ENCODE measurements at regions not wholly inside any gene's neighbourhood (a gene's known extent, or its start where the extent isn't known, plus 50 kb on each side); places are given as distances from the start of the nearest gene placed in this dataset.

GRCh38 chr9:90290716-90291485, 351.7 kb downstream of the DIRAS2 start:
- DNase-seq (ENCODE audit: low spot score in 2 of 2, unreplicated experiment in 2 of 2), result no peak
- Mint-ChIP-seq H3K36me3 (no peaks in the 10 kb centered on the region), H3K4me3 (no peak overlapping the region), H3K9me3 (no peaks in the 10 kb centered on the region), H3K27ac (no peak overlapping the region), H3K27me3 (ENCODE audit: low read depth) (no peaks in the 10 kb centered on the region), H3K4me1 (peaks cover under 1% of the 10 kb centered on the region)
- TF ChIP-seq CTCF (IDR thresholded peaks at IDR 0.05; ENCODE audit: unreplicated experiment), result no peak

DNA sequence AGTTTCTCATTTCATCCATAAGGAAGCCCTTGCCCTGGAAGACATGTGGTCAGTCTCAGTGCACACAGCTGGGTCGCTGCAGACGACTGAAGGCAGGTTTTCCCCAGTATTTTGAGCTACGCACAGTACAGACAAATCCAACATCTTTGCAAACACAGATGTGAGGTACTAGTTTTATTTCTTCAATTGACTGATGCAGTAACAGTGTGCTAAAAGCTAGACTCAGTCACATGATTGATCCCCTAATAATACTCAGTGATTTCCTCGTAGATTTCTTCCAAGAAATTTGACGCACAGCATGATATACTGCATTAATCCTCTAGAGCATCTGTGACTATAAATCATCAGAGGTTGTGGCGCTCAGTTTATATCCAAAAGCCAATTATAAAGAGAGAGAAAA, 346.1 kb downstream of the DIRAS2 start:
- no peak for TF ChIP-seq CTCF (IDR thresholded peaks at IDR 0.05; ENCODE audit: unreplicated experiment)
- Mint-ChIP-seq H3K27me3 (ENCODE audit: low read depth) (no peaks in the 10 kb centered on the region), H3K4me3 (no peak overlapping the region), H3K9me3 (no peaks in the 10 kb centered on the region), H3K27ac (no peak overlapping the region), H3K4me1 (peaks cover 22% of the 10 kb centered on the region), H3K36me3 (no peaks in the 10 kb centered on the region)
- no peak for DNase-seq (ENCODE audit: low spot score in 2 of 2, unreplicated experiment in 2 of 2)

DNA sequence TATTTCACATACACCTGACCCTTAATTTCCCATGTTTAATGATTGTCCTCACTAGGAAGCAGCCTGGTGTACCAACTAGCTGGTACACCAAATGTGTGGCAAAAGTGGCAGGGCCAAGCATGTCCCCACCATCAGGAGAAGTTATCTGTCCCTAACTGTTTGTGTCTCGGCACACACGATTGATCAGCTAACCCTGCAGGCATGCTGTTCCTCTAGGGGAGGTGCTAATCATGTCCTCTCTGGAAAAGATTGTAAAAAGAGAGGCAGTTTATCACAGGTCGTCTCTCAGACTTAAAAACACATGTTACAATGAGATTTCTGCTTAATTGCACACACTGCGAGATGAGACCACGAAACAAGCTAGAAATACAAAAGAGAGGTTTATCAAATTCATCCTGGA, 342.7 kb downstream of the DIRAS2 start:
- TF ChIP-seq CTCF (IDR thresholded peaks at IDR 0.05; ENCODE audit: unreplicated experiment), result no peak
- Mint-ChIP-seq H3K4me3 (no peak overlapping the region), H3K4me1 (peaks cover 22% of the 10 kb centered on the region), H3K27me3 (ENCODE audit: low read depth) (no peaks in the 10 kb centered on the region), H3K27ac (no peak overlapping the region), H3K36me3 (no peaks in the 10 kb centered on the region), H3K9me3 (no peaks in the 10 kb centered on the region)
- no peak for DNase-seq (ENCODE audit: low spot score in 2 of 2, unreplicated experiment in 2 of 2)

GRCh38 chr9:90300611-90301276, 341.9 kb downstream of the DIRAS2 start:
- peak overlapping the region; percentile 23 for H3K27ac Mint-ChIP-seq
- no peaks in the 10 kb centered on the region for H3K9me3 Mint-ChIP-seq
- no peak for DNase-seq (ENCODE audit: low spot score in 2 of 2, unreplicated experiment in 2 of 2)

GRCh38 chr9:90301277-90301653, 341.4 kb downstream of the DIRAS2 start:
- Mint-ChIP-seq H3K27me3 (ENCODE audit: low read depth) (no peaks in the 10 kb centered on the region), H3K9me3 (no peaks in the 10 kb centered on the region), H3K4me1 (peaks cover 24% of the 10 kb centered on the region), H3K4me3 (no peak overlapping the region), H3K36me3 (no peaks in the 10 kb centered on the region), H3K27ac (peak overlapping the region; percentile 23)
- TF ChIP-seq CTCF (IDR thresholded peaks at IDR 0.05; ENCODE audit: unreplicated experiment), result no peak
- no peak for DNase-seq (ENCODE audit: low spot score in 2 of 2, unreplicated experiment in 2 of 2)

More at GRCh38 chr9:90300611-90301276, 341.9 kb downstream of the DIRAS2 start:
- no peaks in the 10 kb centered on the region for H3K27me3 Mint-ChIP-seq (ENCODE audit: low read depth)
- H3K4me1 Mint-ChIP-seq, result peaks cover 23% of the 10 kb centered on the region
- H3K4me3 Mint-ChIP-seq, result no peak overlapping the region
- TF ChIP-seq CTCF (IDR thresholded peaks at IDR 0.05; ENCODE audit: unreplicated experiment), result no peak
- no peaks in the 10 kb centered on the region for H3K36me3 Mint-ChIP-seq

Data from mesothelial cell of epicardium (in vitro differentiated cells).